ENCODE measurements at regions not wholly inside any gene's neighbourhood (a gene's known extent, or its start where the extent isn't known, plus 50 kb on each side); places are given as distances from the start of the nearest gene placed in this dataset.

DNA sequence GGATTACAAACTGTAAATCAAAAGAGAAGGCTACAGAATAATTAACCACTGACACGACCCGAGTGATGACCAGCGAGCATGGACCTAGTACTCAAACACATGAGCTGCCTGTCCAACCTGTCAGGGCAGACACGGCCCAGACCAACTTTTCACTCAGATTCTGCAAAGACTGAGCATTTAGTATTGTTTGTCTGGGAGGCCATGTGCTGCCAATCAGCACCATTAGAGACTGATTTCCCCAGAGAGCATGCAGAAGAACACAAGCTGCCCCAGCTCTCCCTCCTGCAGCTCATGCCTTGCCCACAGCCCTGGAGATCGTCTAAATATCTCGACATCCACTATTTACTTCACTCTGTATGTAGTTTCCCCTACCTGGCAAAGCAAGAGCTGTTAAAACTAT, 172.6 kb upstream of the INHBA start:
- TF ChIP-seq, protein P1, sequence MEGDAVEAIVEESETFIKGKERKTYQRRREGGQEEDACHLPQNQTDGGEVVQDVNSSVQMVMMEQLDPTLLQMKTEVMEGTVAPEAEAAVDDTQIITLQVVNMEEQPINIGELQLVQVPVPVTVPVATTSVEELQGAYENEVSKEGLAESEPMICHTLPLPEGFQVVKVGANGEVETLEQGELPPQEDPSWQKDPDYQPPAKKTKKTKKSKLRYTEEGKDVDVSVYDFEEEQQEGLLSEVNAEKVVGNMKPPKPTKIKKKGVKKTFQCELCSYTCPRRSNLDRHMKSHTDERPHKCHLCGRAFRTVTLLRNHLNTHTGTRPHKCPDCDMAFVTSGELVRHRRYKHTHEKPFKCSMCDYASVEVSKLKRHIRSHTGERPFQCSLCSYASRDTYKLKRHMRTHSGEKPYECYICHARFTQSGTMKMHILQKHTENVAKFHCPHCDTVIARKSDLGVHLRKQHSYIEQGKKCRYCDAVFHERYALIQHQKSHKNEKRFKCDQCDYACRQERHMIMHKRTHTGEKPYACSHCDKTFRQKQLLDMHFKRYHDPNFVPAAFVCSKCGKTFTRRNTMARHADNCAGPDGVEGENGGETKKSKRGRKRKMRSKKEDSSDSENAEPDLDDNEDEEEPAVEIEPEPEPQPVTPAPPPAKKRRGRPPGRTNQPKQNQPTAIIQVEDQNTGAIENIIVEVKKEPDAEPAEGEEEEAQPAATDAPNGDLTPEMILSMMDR (IDR thresholded peaks at IDR 0.05 in 8 of 11, conservative IDR thresholded peaks at IDR 0.05 in 3 of 11): no peak
- TF ChIP-seq POLR2AphosphoS5 (IDR thresholded peaks at IDR 0.05): no peak
- TF ChIP-seq POLR2A (IDR thresholded peaks at IDR 0.05): no peak

Data from spleen (tissue), 7 donors.